Inferior parietal cortex (tissue), 1 donor: ENCODE measurements at regions not wholly inside any gene's neighbourhood (a gene's known extent, or its start where the extent isn't known, plus 50 kb on each side); places are given as distances from the start of the nearest gene placed in this dataset.
"Not testable (repeated sequence)": the region's sequence is repeated elsewhere in the genome, so short reads cannot be mapped to it uniquely, and the experiment has no call there.

ENCODE experiments used
- DNase-seq: peaks from one replicate; pipeline ENCODE4 v3.0.0-alpha.2; 2016; ENCODE audit errors: extremely low spot score

- DNase-seq: no peak
These were observed 120.6 kb upstream of the CDH5 start for GRCh38 chr16:66245868-66246267.

- DNase-seq: no peak
These were observed 121.4 kb upstream of the CDH5 start for GRCh38 chr16:66245072-66245471.

- no peak for DNase-seq
These were observed 123.8 kb upstream of the CDH5 start for GRCh38 chr16:66242672-66243071.

GRCh38 chr16:66242206-66242605 lies 124.3 kb upstream of the CDH5 start:
- DNase-seq: not testable (repeated sequence)

- no peak for DNase-seq
These were observed 125.7 kb upstream of the CDH5 start for GRCh38 chr16:66240631-66241395.

GRCh38 chr16:66240088-66240487 lies 126.4 kb upstream of the CDH5 start:
- no peak for DNase-seq

- no peak for DNase-seq
These were observed 127.8 kb upstream of the CDH5 start for GRCh38 chr16:66238696-66239095.

- no peak for DNase-seq
These were observed 130.2 kb upstream of the CDH5 start for GRCh38 chr16:66236301-66236700.

- no peak for DNase-seq
These were observed 134.9 kb upstream of the CDH5 start for GRCh38 chr16:66231452-66232160.

GRCh38 chr16:66229651-66230050 lies 136.8 kb upstream of the CDH5 start:
- DNase-seq: no peak

GRCh38 chr16:66228792-66229191 lies 137.7 kb upstream of the CDH5 start:
- DNase-seq: no peak

- no peak for DNase-seq
These were observed 138.5 kb upstream of the CDH5 start for GRCh38 chr16:66227766-66228530.

GRCh38 chr16:66226762-66227161 lies 139.7 kb upstream of the CDH5 start:
- no peak for DNase-seq

GRCh38 chr16:66225696-66226095 lies 140.8 kb upstream of the CDH5 start:
- no peak for DNase-seq

- no peak for DNase-seq
These were observed 141.9 kb upstream of the CDH5 start for GRCh38 chr16:66224626-66225025.

- no peak for DNase-seq
These were observed 142.3 kb upstream of the CDH5 start for GRCh38 chr16:66224186-66224585.

GRCh38 chr16:66223176-66223780 lies 143.2 kb upstream of the CDH5 start:
- DNase-seq: no peak

GRCh38 chr16:66222756-66223155 lies 143.7 kb upstream of the CDH5 start:
- DNase-seq: no peak

- no peak for DNase-seq
These were observed 145.8 kb upstream of the CDH5 start for GRCh38 chr16:66220702-66221101.

- no peak for DNase-seq
These were observed 147.0 kb upstream of the CDH5 start for GRCh38 chr16:66219491-66219890.

GRCh38 chr16:66212428-66212827 lies 154.1 kb upstream of the CDH5 start:
- DNase-seq: no peak

GRCh38 chr16:66211651-66212050 lies 154.8 kb upstream of the CDH5 start:
- DNase-seq: no peak
